Adipocyte (in vitro differentiated cells): ENCODE measurements at regions not wholly inside any gene's neighbourhood (a gene's known extent, or its start where the extent isn't known, plus 50 kb on each side); places are given as distances from the start of the nearest gene placed in this dataset.
"Not testable (repeated sequence)": the region's sequence is repeated elsewhere in the genome, so short reads cannot be mapped to it uniquely, and the experiment has no call there.

Experiments
- DNase-seq: peaks from one replicate; pipeline ENCODE4 v3.0.0-alpha.2; 2015; ENCODE audit warnings: low read depth
- H3K27me3 ChIP-seq: replicated peaks from 2 replicates; pipeline ENCODE4 v1.7.0; 2013; ENCODE audit warnings: mild to moderate bottlenecking, low read length, moderate library complexity; ENCODE audit not compliant: control insufficient read depth, insufficient read depth
- H3K36me3 ChIP-seq: 2 replicates; pipeline ENCODE4 v1.7.0; 2013; ENCODE audit warnings: low read length, mild to moderate bottlenecking, moderate library complexity; ENCODE audit not compliant: control insufficient read depth, insufficient read depth, severe bottlenecking
- H3K4me1 ChIP-seq: 2 replicates; pipeline ENCODE4 v1.7.0; 2013; ENCODE audit warnings: mild to moderate bottlenecking, low read length, moderate library complexity; ENCODE audit not compliant: control insufficient read depth, insufficient read depth
- H3K4me3 ChIP-seq: 2 replicates; pipeline ENCODE4 v1.7.0; 2013; ENCODE audit warnings: mild to moderate bottlenecking, low read length, moderate library complexity
- H3K9ac ChIP-seq: 2 replicates; pipeline ENCODE4 v1.7.0; 2013; ENCODE audit warnings: mild to moderate bottlenecking, low read length, moderate library complexity
- H3K9me3 ChIP-seq: 2 replicates; pipeline ENCODE4 v1.7.0; 2013; ENCODE audit warnings: mild to moderate bottlenecking, low read length, moderate library complexity; ENCODE audit not compliant: control insufficient read depth

GRCh38 chr1:221604390-221604789, 137.5 kb downstream of the DUSP10 start:
- not testable (repeated sequence) for H3K9me3 ChIP-seq, H3K36me3 ChIP-seq, H3K27me3 ChIP-seq, H3K4me3 ChIP-seq, H3K9ac ChIP-seq, DNase-seq
- H3K4me1 ChIP-seq: peaks cover 25% of the 10 kb centered on the region

- Histone ChIP-seq H3K4me3 (no peak overlapping the region), H3K4me1 (peaks cover 25% of the 10 kb centered on the region), H3K36me3 (no peaks in the 10 kb centered on the region), H3K9me3 (no peaks in the 10 kb centered on the region), H3K9ac (no peak overlapping the region), H3K27me3 (no peaks in the 10 kb centered on the region)
- DNase-seq: no peak
Observed at GRCh38 chr1:221604948-221605347, 136.9 kb downstream of the DUSP10 start.

GRCh38 chr1:221605569-221605968, 136.3 kb downstream of the DUSP10 start:
- H3K9ac ChIP-seq: no peak overlapping the region
- no peaks in the 10 kb centered on the region for H3K27me3 ChIP-seq
- no peak for DNase-seq
- no peaks in the 10 kb centered on the region for H3K36me3 ChIP-seq
- no peaks in the 10 kb centered on the region for H3K9me3 ChIP-seq
- H3K4me3 ChIP-seq: no peak overlapping the region
- H3K4me1 ChIP-seq: peaks cover 25% of the 10 kb centered on the region

GRCh38 chr1:221606256-221606655, 135.6 kb downstream of the DUSP10 start:
- H3K36me3 ChIP-seq: no peaks in the 10 kb centered on the region
- H3K9ac ChIP-seq: no peak overlapping the region
- peaks cover 25% of the 10 kb centered on the region for H3K4me1 ChIP-seq
- no peak for DNase-seq
- H3K4me3 ChIP-seq: no peak overlapping the region
- no peaks in the 10 kb centered on the region for H3K27me3 ChIP-seq
- H3K9me3 ChIP-seq: no peaks in the 10 kb centered on the region

GRCh38 chr1:221608835-221609320, 133.0 kb downstream of the DUSP10 start:
- Histone ChIP-seq H3K4me3 (no peak overlapping the region), H3K4me1 (peaks cover 24% of the 10 kb centered on the region), H3K9ac (no peak overlapping the region), H3K27me3 (no peaks in the 10 kb centered on the region), H3K36me3 (no peaks in the 10 kb centered on the region), H3K9me3 (no peaks in the 10 kb centered on the region)
- DNase-seq: peak; percentile 19

GRCh38 chr1:221611656-221612046, 130.2 kb downstream of the DUSP10 start:
- no peaks in the 10 kb centered on the region for H3K27me3 ChIP-seq
- H3K4me3 ChIP-seq: no peak overlapping the region
- H3K9ac ChIP-seq: no peak overlapping the region
- H3K9me3 ChIP-seq: no peaks in the 10 kb centered on the region
- H3K4me1 ChIP-seq: peaks cover 10% of the 10 kb centered on the region
- DNase-seq: no peak
- H3K36me3 ChIP-seq: no peaks in the 10 kb centered on the region

GRCh38 chr1:221612047-221612777, 129.7 kb downstream of the DUSP10 start:
- Histone ChIP-seq H3K36me3 (no peaks in the 10 kb centered on the region), H3K27me3 (no peaks in the 10 kb centered on the region), H3K4me1 (peaks cover 9% of the 10 kb centered on the region), H3K4me3 (peak overlapping the region; percentile 8), H3K9ac (no peak overlapping the region), H3K9me3 (no peaks in the 10 kb centered on the region)
- DNase-seq: peak; percentile 90

- no peaks in the 10 kb centered on the region for H3K27me3 ChIP-seq
- no peaks in the 10 kb centered on the region for H3K9me3 ChIP-seq
- peak; percentile 49 for DNase-seq
- no peak overlapping the region for H3K9ac ChIP-seq
- H3K4me1 ChIP-seq: peaks cover 15% of the 10 kb centered on the region
- no peaks in the 10 kb centered on the region for H3K36me3 ChIP-seq
- no peak overlapping the region for H3K4me3 ChIP-seq
Observed at GRCh38 chr1:221620437-221621384, 121.2 kb downstream of the DUSP10 start.

- no peak overlapping the region for H3K9ac ChIP-seq
- H3K9me3 ChIP-seq: no peaks in the 10 kb centered on the region
- no peak overlapping the region for H3K4me3 ChIP-seq
- no peaks in the 10 kb centered on the region for H3K36me3 ChIP-seq
- H3K4me1 ChIP-seq: peaks cover 15% of the 10 kb centered on the region
- H3K27me3 ChIP-seq: no peaks in the 10 kb centered on the region
- DNase-seq: no peak
Observed at GRCh38 chr1:221621683-221622082, 120.2 kb downstream of the DUSP10 start.

- Histone ChIP-seq H3K36me3 (no peaks in the 10 kb centered on the region), H3K27me3 (no peaks in the 10 kb centered on the region), H3K9me3 (no peaks in the 10 kb centered on the region), H3K9ac (no peak overlapping the region), H3K4me1 (peaks cover 15% of the 10 kb centered on the region), H3K4me3 (no peak overlapping the region)
- DNase-seq: no peak
Observed at GRCh38 chr1:221622389-221622788, 119.5 kb downstream of the DUSP10 start.

GRCh38 chr1:221625026-221625425, 116.9 kb downstream of the DUSP10 start:
- DNase-seq: no peak
- Histone ChIP-seq H3K4me3 (no peak overlapping the region), H3K27me3 (no peaks in the 10 kb centered on the region)

More at GRCh38 chr1:221625026-221625425, 116.9 kb downstream of the DUSP10 start:
- no peak overlapping the region for H3K9ac ChIP-seq
- H3K9me3 ChIP-seq: no peaks in the 10 kb centered on the region
- no peaks in the 10 kb centered on the region for H3K36me3 ChIP-seq
- peaks cover 15% of the 10 kb centered on the region for H3K4me1 ChIP-seq
